HG03175 (cell line): ENCODE measurements at regions not wholly inside any gene's neighbourhood (a gene's known extent, or its start where the extent isn't known, plus 50 kb on each side); places are given as distances from the start of the nearest gene placed in this dataset.
"Not testable (repeated sequence)": the region's sequence is repeated elsewhere in the genome, so short reads cannot be mapped to it uniquely, and the experiment has no call there.

Experiments
- ATAC-seq: cut with Tn5 transposase; IDR thresholded peaks from one replicate; pipeline ENCODE4 v1.9.1; 2021; ENCODE audit warnings: mild to moderate bottlenecking, moderate library complexity; ENCODE audit not compliant: unreplicated experiment

DNA sequence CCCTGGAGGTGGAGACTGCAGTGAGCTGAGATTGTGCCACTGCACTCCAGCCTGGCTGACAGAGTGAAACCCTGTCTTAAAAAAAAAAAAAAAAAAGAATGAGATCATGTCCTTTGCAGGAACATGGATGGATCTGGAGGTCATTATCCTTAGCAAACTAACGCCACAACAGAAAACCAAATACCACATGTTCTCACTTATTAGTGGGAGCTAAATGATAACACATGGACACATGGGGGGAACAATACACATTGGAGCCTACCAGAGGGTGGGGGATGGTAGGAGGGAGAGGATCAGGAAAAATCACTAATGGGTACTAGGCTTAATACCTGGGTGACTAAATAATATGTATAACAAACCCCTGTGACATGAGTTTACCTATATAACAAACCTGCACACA, 108.0 kb upstream of the FHL2 start:
- not testable (repeated sequence) for ATAC-seq

GRCh38 chr2:105504459-105504858, 105.6 kb upstream of the FHL2 start:
- no peak for ATAC-seq

- ATAC-seq = no peak
These were observed 103.9 kb upstream of the FHL2 start for GRCh38 chr2:105502625-105503334.

- ATAC-seq = no peak
These were observed 99.5 kb upstream of the FHL2 start for GRCh38 chr2:105498281-105498846.

GRCh38 chr2:105497094-105497493, 98.2 kb upstream of the FHL2 start:
- no peak for ATAC-seq

- no peak for ATAC-seq
These were observed 97.4 kb upstream of the FHL2 start for GRCh38 chr2:105496271-105496670.

DNA sequence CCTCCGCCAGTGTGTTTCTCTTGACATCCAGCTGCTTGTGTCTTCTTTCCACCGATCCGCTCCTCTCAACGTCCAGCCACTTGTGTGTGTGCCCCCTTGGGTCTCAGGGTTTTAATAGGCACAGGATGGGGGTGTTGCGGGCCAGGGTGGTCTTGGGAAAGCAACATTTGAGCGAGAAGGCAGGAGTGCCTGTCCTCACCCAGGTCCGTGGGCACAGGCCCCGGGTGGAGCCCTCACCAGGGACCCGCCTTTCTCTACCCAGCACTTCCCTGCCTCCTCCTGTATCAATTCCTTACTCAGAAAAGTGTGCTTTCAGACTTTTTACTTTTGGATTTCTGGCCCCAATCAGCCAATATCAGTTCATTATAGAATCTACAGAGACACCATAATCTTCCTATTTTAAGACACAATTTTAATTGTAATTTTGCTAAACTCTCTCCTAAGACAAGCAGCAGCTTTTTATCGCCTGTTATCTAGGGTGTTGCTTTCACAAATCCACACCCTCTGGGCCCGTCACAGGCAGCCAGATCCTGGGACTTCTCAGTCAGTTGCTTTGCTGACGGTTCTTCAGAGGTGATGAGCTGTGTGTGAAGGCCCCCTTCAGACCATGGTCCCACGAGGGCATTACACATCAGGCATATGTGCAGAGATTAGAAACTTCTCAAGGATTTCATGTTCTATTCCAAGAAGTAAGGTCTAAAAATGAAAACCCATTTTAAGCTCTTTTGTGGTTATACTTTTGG, 96.0 kb upstream of the FHL2 start:
- ATAC-seq = no peak

GRCh38 chr2:105490956-105491355, 92.1 kb upstream of the FHL2 start:
- no peak for ATAC-seq

DNA sequence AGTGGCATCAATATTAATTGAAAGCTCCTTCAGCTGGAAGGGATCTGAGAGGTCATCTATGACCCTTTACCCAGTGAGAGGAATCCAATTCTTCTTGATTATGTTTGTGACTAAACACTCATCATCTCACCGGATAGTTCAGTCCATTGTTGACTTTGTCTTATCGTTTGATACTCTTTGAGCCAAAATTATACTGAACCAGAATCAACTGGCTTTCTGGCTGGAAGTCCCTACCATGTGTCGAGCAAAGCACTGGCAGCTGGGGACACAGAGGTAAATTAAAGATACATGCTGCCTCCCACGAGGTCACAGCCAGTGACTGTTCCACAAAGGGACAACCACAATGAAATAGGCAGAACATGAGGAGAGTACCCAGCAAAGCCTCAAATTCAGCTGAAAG, 91.4 kb upstream of the FHL2 start:
- ATAC-seq = no peak

GRCh38 chr2:105489168-105489878, 90.5 kb upstream of the FHL2 start:
- ATAC-seq = no peak

DNA sequence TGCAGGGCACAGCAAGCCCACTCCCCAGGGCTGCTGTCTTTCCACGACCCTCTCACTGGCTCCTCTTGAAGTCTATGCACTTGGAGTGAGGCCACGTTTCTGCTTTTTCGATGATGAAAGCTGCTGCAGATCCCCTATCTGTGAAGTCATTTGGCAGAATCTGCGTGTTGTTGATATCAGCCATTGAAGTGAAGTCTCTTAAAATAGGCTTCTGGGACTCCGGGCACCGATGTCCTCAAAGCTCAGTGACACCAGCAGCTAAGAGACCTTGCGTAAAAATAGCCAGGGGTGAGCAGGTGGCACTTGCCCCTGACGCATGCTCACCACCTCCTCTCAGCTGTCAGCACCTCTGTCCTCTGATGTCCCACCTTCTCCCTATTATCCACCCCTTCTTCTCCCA, 89.4 kb upstream of the FHL2 start:
- no peak for ATAC-seq

DNA sequence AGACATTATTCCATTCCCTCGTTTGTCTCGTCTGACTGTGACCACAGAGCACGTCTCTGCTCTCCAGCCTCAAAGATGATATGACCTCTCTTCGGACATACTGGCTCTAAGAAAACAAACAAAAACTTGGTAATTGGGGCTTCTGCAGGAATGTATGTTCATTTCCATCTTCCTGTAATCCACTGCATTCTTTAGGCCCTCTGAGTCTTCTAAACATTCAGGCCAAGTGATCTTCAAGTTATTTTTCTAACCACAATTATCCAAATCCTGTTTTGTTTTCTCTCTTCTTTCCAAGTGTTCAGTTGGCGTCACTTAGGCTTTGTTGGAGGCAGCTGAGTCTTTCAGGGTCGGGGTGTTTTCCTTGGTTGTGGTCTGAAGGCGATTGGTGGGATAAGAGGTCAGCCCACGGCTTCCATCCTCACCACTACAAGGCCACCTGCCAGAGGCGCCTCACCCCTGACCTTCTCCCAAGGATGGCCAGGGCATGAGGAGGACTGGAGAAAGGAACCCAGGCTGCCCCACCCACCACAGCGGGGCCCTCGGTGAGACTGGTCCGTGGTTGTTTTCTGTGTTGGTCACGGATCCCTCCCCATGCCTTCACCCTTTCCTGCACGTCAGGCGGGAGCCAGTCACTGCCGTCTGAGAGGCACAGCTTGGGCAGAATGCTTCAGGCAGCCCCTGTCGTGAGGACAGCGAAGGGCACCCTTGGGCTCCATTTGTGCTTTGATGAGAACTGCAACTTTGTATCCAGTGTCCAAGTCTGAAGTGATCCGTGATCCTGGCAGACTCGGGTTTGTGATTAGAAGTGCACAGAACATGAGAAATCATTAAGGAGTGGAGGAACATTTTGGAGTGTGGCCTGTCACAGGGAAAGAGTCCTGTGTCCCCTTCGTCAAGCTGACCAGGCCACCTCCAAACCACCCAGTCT, 88.6 kb upstream of the FHL2 start:
- no peak for ATAC-seq

DNA sequence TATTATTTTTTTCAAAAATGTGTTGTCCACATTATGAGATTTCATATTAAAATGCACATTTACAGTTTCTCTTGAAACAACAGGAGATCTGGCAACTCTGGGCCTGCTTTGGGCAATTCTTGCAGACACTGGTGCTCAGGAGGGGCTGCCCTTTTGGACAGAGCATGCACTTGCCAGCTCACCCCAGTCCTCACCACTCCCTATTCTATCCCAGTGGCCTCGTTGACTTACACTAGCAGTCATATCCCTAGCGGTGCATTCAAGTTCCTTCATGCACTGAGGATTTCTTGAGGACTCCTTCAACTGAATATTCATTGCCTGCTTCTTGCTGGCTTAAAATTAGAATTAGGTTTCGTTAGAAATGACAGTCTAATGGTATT, 87.9 kb upstream of the FHL2 start:
- ATAC-seq = no peak

- ATAC-seq = no peak
These were observed 79.8 kb upstream of the FHL2 start for GRCh38 chr2:105478670-105479069.

DNA sequence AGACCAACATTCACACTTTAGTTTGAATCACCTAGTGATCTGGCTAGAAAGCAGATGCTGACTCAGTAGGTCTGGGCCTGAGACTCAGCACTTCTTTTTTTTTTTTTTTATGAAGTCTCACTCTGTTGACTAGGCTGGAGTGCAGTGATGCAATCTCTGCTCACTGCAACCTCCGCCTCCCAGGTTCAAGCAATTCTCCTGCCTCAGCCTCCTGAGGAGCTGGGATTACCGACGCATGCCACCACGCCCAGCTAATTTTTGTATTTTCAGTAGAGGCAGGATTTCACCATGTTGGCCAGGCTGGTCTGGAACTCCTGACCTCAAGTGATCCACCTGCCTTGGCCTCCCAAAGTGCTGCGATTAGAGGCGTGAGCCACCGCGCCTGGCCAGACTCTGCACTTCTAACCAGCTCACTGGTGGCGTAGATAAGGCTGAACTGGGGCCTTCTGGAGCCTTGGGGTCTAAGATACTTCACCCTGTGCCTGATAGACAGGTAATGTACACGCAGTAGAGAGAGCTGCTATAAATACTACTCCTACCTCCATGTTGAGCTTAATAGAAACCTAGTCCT, 78.3 kb upstream of the FHL2 start:
- not testable (repeated sequence) for ATAC-seq

GRCh38 chr2:105473011-105473410, 74.2 kb upstream of the FHL2 start:
- ATAC-seq = no peak

- no peak for ATAC-seq
These were observed 72.1 kb upstream of the FHL2 start for GRCh38 chr2:105470979-105471378.

- no peak for ATAC-seq
These were observed 70.9 kb upstream of the FHL2 start for GRCh38 chr2:105469781-105470180.

GRCh38 chr2:105468582-105469042, 69.8 kb upstream of the FHL2 start:
- no peak for ATAC-seq

- no peak for ATAC-seq
These were observed 65.5 kb upstream of the FHL2 start for GRCh38 chr2:105464325-105464724.
